Transverse colon (tissue), 4 donors: ENCODE measurements at regions not wholly inside any gene's neighbourhood (a gene's known extent, or its start where the extent isn't known, plus 50 kb on each side); places are given as distances from the start of the nearest gene placed in this dataset.

ENCODE experiments used
- CTCF ChIP-seq, 5 experiments: fragments of 200-600 bp in 3 of 5; fragments of 450-650 bp in 2 of 5; sonication (generic) in 3 of 5; IDR thresholded peaks; 1 replicate in 2 of 5; 2 replicates in 3 of 5; pipeline ENCODE4 v1.5.1; 2016 to 2017; ENCODE audit warnings: antibody characterized with exemption in 5 of 5, inconsistent platforms in 3 of 5, mild to moderate bottlenecking in 2 of 5, moderate library complexity in 1 of 5
- EP300 ChIP-seq: sonication (generic); formaldehyde crosslinking; IDR thresholded peaks from one replicate; pipeline ENCODE4 v1.6.1; 2017; ENCODE audit warnings: antibody characterized with exemption, low read depth
- POLR2AphosphoS5 ChIP-seq, 3 donors: sonication (generic); formaldehyde crosslinking; IDR thresholded peaks; one replicate each; pipeline ENCODE4 v1.6.1; 2016; ENCODE audit warnings: antibody characterized with exemption in 3 of 3

- TF ChIP-seq CTCF (IDR thresholded peaks at IDR 0.05), result no peak
- TF ChIP-seq POLR2AphosphoS5 (IDR thresholded peaks at IDR 0.05), result no peak
- no peak for TF ChIP-seq EP300
Observed at GRCh38 chr4:163612762-163613161, 118.3 kb downstream of the TMA16 start.
